IMR-90 (cell line): ENCODE measurements at regions not wholly inside any gene's neighbourhood (a gene's known extent, or its start where the extent isn't known, plus 50 kb on each side); places are given as distances from the start of the nearest gene placed in this dataset.

Experiments used
- ATAC-seq: fragments of 200-7000 bp; cut with Tn5 transposase; 2 replicates; pipeline ENCODE4 v1.9.1; 2020; ENCODE audit warnings: low read depth, mild to moderate bottlenecking, moderate library complexity
- BruUV-seq: library from RNA; stranded (reverse); fragments of 400-500 nt; replicated peaks from 2 replicates; lab custom pipeline; 2021; lab: Mats Ljungman, UMichigan
- CTCF ChIA-PET: fragments of 300-600 bp; formaldehyde crosslinking; extraction: SDS; loops from one replicate; lab custom pipeline; 2021; ENCODE audit warnings: antibody characterized with exemption; lab: Yijun Ruan, JAX
- POLR2A ChIA-PET: fragments of 300-600 bp; sonication (Branson Sonifier 250); formaldehyde crosslinking; loops from one replicate; lab custom pipeline; 2022; ENCODE audit warnings: antibody characterized with exemption; ENCODE audit not compliant: unreplicated experiment; lab: Charles Lee
- DNase-seq: peaks from one replicate; pipeline ENCODE4 v3.0.0; 2013
- H2AFZ ChIP-seq: replicated peaks from 2 replicates; pipeline ENCODE3; 2013; ENCODE audit warnings: low read length, mild to moderate bottlenecking; ENCODE audit not compliant: poor library complexity
- H2AK5ac ChIP-seq: 2 replicates; pipeline ENCODE4 v1.6.1; 2013; ENCODE audit warnings: low read depth, low read length, inconsistent platforms
- H2AK9ac ChIP-seq: replicated peaks from 2 replicates; pipeline ENCODE3; 2013; ENCODE audit warnings: mild to moderate bottlenecking, low read depth, low read length, moderate library complexity; ENCODE audit not compliant: poor library complexity
- H2BK120ac ChIP-seq: 2 replicates; pipeline ENCODE4 v1.6.1; 2013; ENCODE audit warnings: low read depth, low read length, inconsistent platforms
- H2BK15ac ChIP-seq: 3 replicates; pipeline ENCODE4 v1.6.1; 2013; ENCODE audit warnings: low read depth, low read length, inconsistent platforms
- H2BK20ac ChIP-seq: 2 replicates; pipeline ENCODE4 v1.6.1; 2013; ENCODE audit warnings: low read depth, mild to moderate bottlenecking, inconsistent platforms, low read length, moderate library complexity
- H2BK5ac ChIP-seq: 2 replicates; pipeline ENCODE4 v1.6.1; 2013; ENCODE audit warnings: mild to moderate bottlenecking, low read depth, low read length, inconsistent platforms; ENCODE audit not compliant: poor library complexity, severe bottlenecking
- H3K14ac ChIP-seq: replicated peaks from 2 replicates; pipeline ENCODE4 v1.6.1; 2013; ENCODE audit warnings: low read depth, low read length, inconsistent platforms
- H3K18ac ChIP-seq: 2 replicates; pipeline ENCODE4 v1.6.1; 2013; ENCODE audit warnings: low read depth, low read length, control low read depth
- H3K23ac ChIP-seq: 2 replicates; pipeline ENCODE4 v1.6.1; 2013; ENCODE audit warnings: low read depth, low read length, inconsistent platforms
- H3K27ac ChIP-seq: 2 replicates; pipeline ENCODE4 v1.5.1; 2013; ENCODE audit warnings: mild to moderate bottlenecking, control low read depth, low read length; ENCODE audit not compliant: insufficient read depth
- H3K27me3 ChIP-seq: 2 replicates; pipeline ENCODE4 v1.6.1; 2013; ENCODE audit warnings: low read length; ENCODE audit not compliant: control insufficient read depth, insufficient read depth
- H3K36me3 ChIP-seq: 2 replicates; pipeline ENCODE4 v1.6.1; 2013; ENCODE audit warnings: low read length, mixed read lengths; ENCODE audit not compliant: control insufficient read depth, insufficient read depth
- H3K4ac ChIP-seq: 2 replicates; pipeline ENCODE4 v1.6.1; 2013; ENCODE audit warnings: low read depth, low read length, inconsistent platforms
- H3K4me1 ChIP-seq: 2 replicates; pipeline ENCODE4 v1.6.1; 2013; ENCODE audit warnings: low read length, mixed read lengths; ENCODE audit not compliant: control insufficient read depth, insufficient read depth
- H3K4me2 ChIP-seq: 2 replicates; pipeline ENCODE4 v1.6.1; 2013; ENCODE audit warnings: low read depth, mild to moderate bottlenecking, control low read depth, low read length, moderate library complexity
- H3K4me3 ChIP-seq: 2 replicates; pipeline ENCODE4 v1.5.1; 2013; ENCODE audit warnings: low read depth, mild to moderate bottlenecking, control low read depth, low read length, moderate library complexity; ENCODE audit not compliant: insufficient read depth
- H3K56ac ChIP-seq: 2 replicates; pipeline ENCODE4 v1.6.1; 2013; ENCODE audit warnings: low read length, inconsistent platforms; ENCODE audit not compliant: insufficient read depth; ENCODE audit errors: extremely low read depth
- H3K79me1 ChIP-seq, 2 experiments: 2 replicates each; pipeline ENCODE4 v1.6.1; 2013; ENCODE audit warnings: low read length in 2 of 2, inconsistent platforms in 1 of 2, low read depth in 1 of 2
- H3K9ac ChIP-seq: 2 replicates; pipeline ENCODE4 v1.6.1; 2013; ENCODE audit warnings: low read depth, low read length, control low read depth
- H3K9me1 ChIP-seq: 2 replicates; pipeline ENCODE4 v1.6.1; 2013; ENCODE audit warnings: low read length, inconsistent platforms; ENCODE audit not compliant: insufficient read depth
- H3K9me3 ChIP-seq: 2 replicates; pipeline ENCODE4 v1.6.1; 2013; ENCODE audit warnings: low read length; ENCODE audit not compliant: control insufficient read depth, insufficient read depth
- H4K20me1 ChIP-seq: 2 replicates; pipeline ENCODE4 v1.6.1; 2013; ENCODE audit warnings: low read length, inconsistent platforms; ENCODE audit not compliant: insufficient read depth
- H4K5ac ChIP-seq: 2 replicates; pipeline ENCODE4 v1.6.1; 2013; ENCODE audit warnings: mild to moderate bottlenecking, low read depth, low read length, control low read depth
- H4K8ac ChIP-seq, 2 experiments: 2 replicates each; pipeline ENCODE4 v1.6.1; 2013; ENCODE audit warnings: low read depth in 2 of 2, low read length in 2 of 2, control low read depth in 1 of 2, inconsistent platforms in 1 of 2
- H4K91ac ChIP-seq: 2 replicates; pipeline ENCODE4 v1.6.1; 2013; ENCODE audit warnings: low read depth, low read length, inconsistent platforms; ENCODE audit not compliant: insufficient read depth
- CEBPB ChIP-seq: IDR thresholded peaks from 2 replicates; pipeline ENCODE4 v1.6.1; 2012; ENCODE audit warnings: low read depth, low read length, improper control_type of control experiment
- FOS ChIP-seq: fragments of 150-350 bp; IDR thresholded peaks from 2 replicates; pipeline ENCODE4 v1.6.1; 2016; ENCODE audit warnings: low read depth, low read length
- MAFK ChIP-seq: IDR thresholded peaks from 2 replicates; pipeline ENCODE4 v1.6.1; 2012; ENCODE audit warnings: low read depth, low read length, improper control_type of control experiment
- MXI1 ChIP-seq: IDR thresholded peaks from 2 replicates; pipeline ENCODE4 v1.6.1; 2012; ENCODE audit warnings: low read depth, mild to moderate bottlenecking, low read length, moderate library complexity, borderline replicate concordance
- POLR2A ChIP-seq: IDR thresholded peaks from 2 replicates; pipeline ENCODE4 v1.6.1; 2012; ENCODE audit warnings: mild to moderate bottlenecking, low read depth, low read length
- SMC3 ChIP-seq: fragments of 150-350 bp; IDR thresholded peaks from 2 replicates; pipeline ENCODE4 v1.6.1; 2016; ENCODE audit warnings: low read depth, mild to moderate bottlenecking, antibody characterized with exemption, low read length, moderate library complexity
- WGBS, 2 experiments: methylation state at CpG; one replicate each; pipeline versions ENCODE4 v1.1.5 to v1.1.7; 2013; ENCODE audit warnings: missing lambda C conversion rate in 2 of 2; ENCODE audit not compliant: insufficient read length in 1 of 2; ENCODE audit errors: extremely low coverage in 2 of 2; 5-methylcytosine and 5-hydroxymethylcytosine counted together
- dilution Hi-C: fragments of 300-500 bp; cut with HindIII; formaldehyde crosslinking; loops from one replicate; pipeline ENCODE4 v1.14.3; 2018; ENCODE audit warnings: low sequenced_read_pairs; ENCODE audit not compliant: unreplicated experiment
- in situ Hi-C: fragments of 300-500 bp; cut with MboI; formaldehyde crosslinking; loops from 3 replicates; pipeline ENCODE4 v1.14.3; 2019; ENCODE audit warnings: low sequenced_read_pairs, inconsistent platforms, mixed read lengths
- intact Hi-C: fragments of 100-400 bp; cut with micrococcal nuclease; formaldehyde crosslinking; loops from 2 replicates; pipeline ENCODE4 v1.10.0; 2022

DNA sequence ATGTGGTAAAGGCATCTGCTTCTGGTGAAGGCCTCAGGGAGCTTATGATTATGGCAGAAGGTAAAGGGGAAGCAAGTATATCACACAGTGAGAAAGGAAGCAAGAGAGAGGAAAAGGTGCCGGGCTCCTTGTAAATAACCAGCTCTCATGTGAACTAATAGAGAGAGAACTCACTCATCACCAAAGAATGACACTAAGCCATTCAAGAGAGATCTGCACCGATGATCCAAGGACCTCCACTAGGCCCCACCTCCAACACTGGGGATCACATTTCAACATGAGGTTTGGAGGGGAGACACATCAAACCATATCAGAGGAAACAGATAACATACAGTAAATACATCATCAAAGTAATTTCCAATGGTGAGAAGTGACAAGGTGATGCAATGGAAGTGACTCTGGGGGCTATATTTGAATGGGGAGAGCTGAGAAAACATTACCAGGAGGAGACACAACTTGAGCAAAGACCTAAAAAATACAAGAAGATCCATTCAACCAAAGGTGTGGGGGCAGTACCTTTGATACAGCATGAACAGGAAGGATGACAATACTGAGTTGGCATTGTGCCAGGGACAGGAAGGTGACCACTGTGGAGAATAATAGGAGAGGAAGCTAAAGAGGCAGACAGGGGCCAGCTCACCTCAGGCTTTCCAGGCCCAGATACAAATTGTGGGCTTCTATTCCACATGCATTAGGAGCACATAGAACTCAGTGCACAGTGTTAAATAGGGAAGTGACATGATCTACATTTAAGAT, 134.4 kb upstream of the GRIP1 start:
- Histone ChIP-seq H4K5ac (no peak overlapping the region), H3K79me1 (no peaks in the 10 kb centered on the region), H3K27ac (no peak overlapping the region), H2AK5ac (no peak overlapping the region), H2AK9ac (no peak overlapping the region), H3K36me3 (no peaks in the 10 kb centered on the region), H4K8ac (no peak overlapping the region), H2BK20ac (no peak overlapping the region), H4K20me1 (no peaks in the 10 kb centered on the region), H2BK120ac (no peak overlapping the region), H3K4me2 (no peak overlapping the region), H3K4ac (no peak overlapping the region), H3K18ac (no peak overlapping the region), H2BK15ac (no peak overlapping the region), H3K14ac (no peak overlapping the region), H2AFZ (no peak overlapping the region), H3K4me1 (no peaks in the 10 kb centered on the region), H3K4me3 (no peak overlapping the region), H3K9ac (no peak overlapping the region), H2BK5ac (no peak overlapping the region), H3K56ac (no peak overlapping the region), H3K9me3 (no peaks in the 10 kb centered on the region), H4K91ac (no peak overlapping the region), H3K9me1 (no peaks in the 10 kb centered on the region), H3K27me3 (no peaks in the 10 kb centered on the region), H3K23ac (no peak overlapping the region)
- no peak for TF ChIP-seq SMC3
- no peak for TF ChIP-seq FOS
- TF ChIP-seq CEBPB: no peak
- TF ChIP-seq MXI1: no peak
- TF ChIP-seq POLR2A: no peak
- TF ChIP-seq MAFK: no peak
- intact Hi-C loops (no loop called here), dilution Hi-C loops (no loop called here), in situ Hi-C loops (no loop called here)
- no peak for ATAC-seq
- no CpG with 5 or more reads among the region's 2 CpGs for WGBS, 2 experiments
- BruUV-seq: no TSS peak
- no peak for DNase-seq
- ChIA-PET POLR2A (no interaction called here), CTCF (no interaction called here)
